ENCODE measurements at regions not wholly inside any gene's neighbourhood (a gene's known extent, or its start where the extent isn't known, plus 50 kb on each side); places are given as distances from the start of the nearest gene placed in this dataset.

DNA sequence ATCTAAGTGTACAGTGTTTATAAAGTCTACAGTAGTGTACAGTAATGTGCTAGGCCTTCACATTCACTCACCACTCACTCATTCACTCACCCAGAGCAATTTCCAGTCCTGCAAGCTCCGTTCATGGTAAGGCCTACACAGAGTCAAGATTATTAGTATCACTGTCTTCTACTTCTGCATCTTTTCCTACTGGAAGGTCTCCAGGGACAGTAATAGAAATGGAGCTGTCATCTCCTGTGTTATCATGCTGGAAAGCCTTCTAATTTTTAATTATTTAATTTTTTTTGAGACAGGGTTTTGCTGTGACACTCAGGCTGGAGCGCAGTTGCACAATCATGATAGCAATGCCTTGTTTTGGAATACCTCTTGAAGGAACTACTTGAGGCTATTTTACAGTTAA lies 207.0 kb downstream of the HTR7 start:
- TF ChIP-seq EZH2 (IDR thresholded peaks at IDR 0.05) (no peak), POLR2AphosphoS5 (IDR thresholded peaks at IDR 0.05; ENCODE audit: borderline replicate concordance, low read depth, low read length) (no peak), FOXP2 (optimal IDR thresholded peaks at IDR 0.05; ENCODE audit: control extremely low read depth, extremely low read length, insufficient read depth) (no peak)
